Mammary epithelial cell (primary cell): ENCODE measurements at regions not wholly inside any gene's neighbourhood (a gene's known extent, or its start where the extent isn't known, plus 50 kb on each side); places are given as distances from the start of the nearest gene placed in this dataset.

Source experiments
- EZH2 ChIP-seq: IDR thresholded peaks from 2 replicates; pipeline ENCODE4 v1.6.1; 2012; ENCODE audit warnings: low read length, inconsistent platforms, borderline replicate concordance
- TF ChIP-seq, protein P1 (sequence below), 2 donors: IDR thresholded peaks in 1 of 2; conservative IDR thresholded peaks in 1 of 2; 2 replicates each; pipeline ENCODE4 v1.5.1; 2011 to 2012; ENCODE audit warnings: inconsistent platforms in 2 of 2, low read length in 2 of 2, mild to moderate bottlenecking in 2 of 2, control low read depth in 1 of 2, low read depth in 1 of 2; ENCODE audit not compliant: insufficient read depth in 1 of 2; ENCODE audit errors: extremely low read depth in 1 of 2

DNA sequence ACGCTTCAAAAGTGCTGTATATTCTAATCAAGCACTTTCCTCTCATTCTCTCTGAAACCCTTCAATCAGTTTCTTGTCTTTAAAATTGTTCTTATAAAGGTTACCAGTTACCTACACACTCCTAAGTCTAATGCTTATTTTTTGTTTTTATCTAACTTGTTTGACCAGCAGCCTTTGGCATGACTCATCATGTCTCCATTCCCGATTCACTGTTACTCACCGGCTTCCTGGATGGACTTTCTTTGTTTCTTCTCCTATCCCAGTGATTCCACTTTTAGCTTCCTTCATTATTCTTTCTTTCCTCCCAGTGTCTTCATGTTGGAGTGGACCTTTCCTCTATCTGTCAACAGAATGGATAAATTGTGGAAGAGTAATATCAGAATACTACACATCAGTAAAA is 368.6 kb upstream of the CCDC196 start:
- TF ChIP-seq EZH2 = no peak
- TF ChIP-seq, protein P1, sequence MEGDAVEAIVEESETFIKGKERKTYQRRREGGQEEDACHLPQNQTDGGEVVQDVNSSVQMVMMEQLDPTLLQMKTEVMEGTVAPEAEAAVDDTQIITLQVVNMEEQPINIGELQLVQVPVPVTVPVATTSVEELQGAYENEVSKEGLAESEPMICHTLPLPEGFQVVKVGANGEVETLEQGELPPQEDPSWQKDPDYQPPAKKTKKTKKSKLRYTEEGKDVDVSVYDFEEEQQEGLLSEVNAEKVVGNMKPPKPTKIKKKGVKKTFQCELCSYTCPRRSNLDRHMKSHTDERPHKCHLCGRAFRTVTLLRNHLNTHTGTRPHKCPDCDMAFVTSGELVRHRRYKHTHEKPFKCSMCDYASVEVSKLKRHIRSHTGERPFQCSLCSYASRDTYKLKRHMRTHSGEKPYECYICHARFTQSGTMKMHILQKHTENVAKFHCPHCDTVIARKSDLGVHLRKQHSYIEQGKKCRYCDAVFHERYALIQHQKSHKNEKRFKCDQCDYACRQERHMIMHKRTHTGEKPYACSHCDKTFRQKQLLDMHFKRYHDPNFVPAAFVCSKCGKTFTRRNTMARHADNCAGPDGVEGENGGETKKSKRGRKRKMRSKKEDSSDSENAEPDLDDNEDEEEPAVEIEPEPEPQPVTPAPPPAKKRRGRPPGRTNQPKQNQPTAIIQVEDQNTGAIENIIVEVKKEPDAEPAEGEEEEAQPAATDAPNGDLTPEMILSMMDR (conservative IDR thresholded peaks at IDR 0.05 in 1 of 2, IDR thresholded peaks at IDR 0.05 in 1 of 2; ENCODE audit: extremely low read depth in 1 of 2, insufficient read depth in 1 of 2, low read depth in 1 of 2, low read length in 2 of 2) = no peak
